ENCODE measurements at regions not wholly inside any gene's neighbourhood (a gene's known extent, or its start where the extent isn't known, plus 50 kb on each side); places are given as distances from the start of the nearest gene placed in this dataset.

DNA sequence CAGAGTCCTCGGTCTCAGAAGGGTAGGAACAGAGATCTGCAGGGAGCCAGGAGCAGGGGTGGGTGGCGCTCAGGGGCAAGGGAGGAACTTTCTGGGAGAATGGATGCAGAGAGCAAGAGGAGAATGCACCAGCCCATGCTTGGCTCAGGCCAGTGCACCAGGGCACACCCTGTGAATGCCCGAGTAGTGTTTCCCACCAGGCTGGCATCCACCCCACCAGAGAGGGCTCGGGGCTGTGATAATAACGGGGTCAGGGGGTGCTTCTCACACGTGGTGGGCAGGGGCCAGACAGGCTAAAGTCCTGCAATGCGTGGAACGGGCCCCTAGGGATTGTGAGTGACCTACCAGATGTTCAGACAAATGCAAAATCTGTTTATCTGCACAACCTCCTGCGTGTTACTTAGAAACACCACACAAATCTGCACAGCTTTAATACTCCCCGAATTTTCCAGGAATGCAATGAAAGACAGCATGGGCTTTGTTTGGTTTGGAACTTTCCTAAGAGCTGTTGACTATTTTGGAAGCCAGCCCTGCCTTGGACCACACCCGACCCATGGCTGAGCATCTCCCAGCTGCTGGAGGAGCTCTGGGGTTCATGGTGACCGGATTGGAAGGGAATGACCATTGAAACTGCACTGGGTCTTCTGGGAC is 368.3 kb downstream of the SHANK2 start:
- no peak overlapping the region for H2AFZ ChIP-seq (ENCODE audit: low read length)
- no peaks in the 10 kb centered on the region for H3K9me3 ChIP-seq (ENCODE audit: low read length)
- H4K20me1 ChIP-seq (ENCODE audit: insufficient read depth, low read depth, low read length): no peaks in the 10 kb centered on the region
- DNase-seq: no peak
- no peaks in the 10 kb centered on the region for H3K27me3 ChIP-seq (ENCODE audit: low read length)
- H3K4me2 ChIP-seq (ENCODE audit: low read depth, low read length, poor library complexity, severe bottlenecking): no peak overlapping the region
- no peaks in the 10 kb centered on the region for H3K36me3 ChIP-seq (ENCODE audit: insufficient read depth, low read length)
- H3K4me3 ChIP-seq (ENCODE audit: low read length): no peak overlapping the region
- no peaks in the 10 kb centered on the region for H3K9me2 ChIP-seq (replicated peaks; ENCODE audit: insufficient read depth, low read length)
- H3K4me1 ChIP-seq (ENCODE audit: low read length): no peaks in the 10 kb centered on the region
- no peaks in the 10 kb centered on the region for H3K79me2 ChIP-seq (ENCODE audit: low read length)
- H3K9ac ChIP-seq (ENCODE audit: low read length): no peak overlapping the region
- H3K27ac ChIP-seq (ENCODE audit: low read length): no peak overlapping the region

DNA sequence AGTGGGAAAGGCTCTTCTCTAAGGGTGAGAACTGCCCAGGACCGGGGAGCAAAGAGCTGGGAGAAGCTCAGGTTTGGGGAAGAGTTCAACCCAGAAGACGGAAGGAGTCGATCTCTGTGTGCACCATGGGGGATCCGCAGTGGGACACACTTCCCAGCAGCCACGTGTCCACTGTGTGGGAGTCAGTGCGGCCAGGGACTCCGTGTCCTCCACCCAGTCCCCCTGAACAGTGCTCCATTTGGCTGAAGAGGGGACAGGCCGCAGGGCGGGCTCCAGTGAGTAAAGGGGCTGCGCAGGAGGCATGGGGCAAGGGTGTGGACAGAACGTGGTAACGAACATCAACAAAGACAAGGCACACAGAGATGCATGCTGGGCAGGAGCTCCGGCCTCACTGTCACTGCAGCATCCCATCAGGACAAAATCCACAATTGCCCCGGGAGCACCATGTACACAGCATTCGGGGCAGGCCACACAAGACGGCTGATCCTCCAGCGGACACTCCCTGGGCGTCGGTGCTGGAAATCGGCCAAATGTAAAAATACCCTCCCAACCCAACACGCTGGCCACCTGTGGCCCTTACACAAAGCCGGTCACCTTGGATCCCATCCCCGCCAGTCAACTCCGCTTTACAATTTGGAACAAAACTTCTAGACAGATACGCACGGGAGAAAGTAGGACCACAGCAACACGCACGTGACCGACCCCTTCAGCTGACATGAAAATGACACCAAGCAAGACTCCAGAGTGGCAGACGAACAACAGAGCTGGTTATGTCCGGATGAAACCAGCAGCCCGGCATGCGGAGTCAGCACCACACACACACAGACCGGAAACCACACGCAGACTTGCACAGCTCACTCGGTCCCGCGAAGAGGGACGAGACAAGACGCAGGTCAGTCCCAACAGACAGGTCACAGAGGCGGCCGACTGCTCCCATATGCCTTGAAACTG is 366.8 kb downstream of the SHANK2 start:
- no peak overlapping the region for H3K27ac ChIP-seq (ENCODE audit: low read length)
- H3K79me2 ChIP-seq (ENCODE audit: low read length): no peaks in the 10 kb centered on the region
- no peaks in the 10 kb centered on the region for H3K9me3 ChIP-seq (ENCODE audit: low read length)
- H3K4me2 ChIP-seq (ENCODE audit: low read depth, low read length, poor library complexity, severe bottlenecking): no peak overlapping the region
- no peak overlapping the region for H3K4me3 ChIP-seq (ENCODE audit: low read length)
- DNase-seq: no peak
- H4K20me1 ChIP-seq (ENCODE audit: insufficient read depth, low read depth, low read length): no peaks in the 10 kb centered on the region
- H3K9me2 ChIP-seq (replicated peaks; ENCODE audit: insufficient read depth, low read length): no peaks in the 10 kb centered on the region
- no peak overlapping the region for H3K9ac ChIP-seq (ENCODE audit: low read length)
- no peak overlapping the region for H2AFZ ChIP-seq (ENCODE audit: low read length)
- H3K4me1 ChIP-seq (ENCODE audit: low read length): no peaks in the 10 kb centered on the region
- H3K27me3 ChIP-seq (ENCODE audit: low read length): no peaks in the 10 kb centered on the region
- H3K36me3 ChIP-seq (ENCODE audit: insufficient read depth, low read length): no peaks in the 10 kb centered on the region

DNA sequence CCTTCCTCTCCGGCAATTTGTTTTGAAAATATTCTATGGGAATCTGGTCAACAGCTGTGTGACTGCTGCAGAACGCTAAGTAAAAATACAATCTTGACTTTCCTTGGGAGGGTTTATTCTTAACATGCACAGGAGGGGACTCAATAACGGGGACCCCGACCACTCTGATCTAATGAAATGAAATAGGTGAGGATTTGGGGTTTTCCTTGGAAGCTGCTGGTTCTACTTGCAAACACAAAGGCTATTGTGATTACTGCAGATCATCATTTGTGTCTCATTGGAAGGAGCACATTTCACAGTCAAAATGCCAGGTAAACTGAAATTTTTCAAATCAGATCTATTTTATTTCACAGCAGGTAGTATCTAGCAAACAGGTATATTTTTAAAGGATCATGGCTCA is 366.1 kb downstream of the SHANK2 start:
- Histone ChIP-seq H2AFZ (ENCODE audit: low read length) (no peak overlapping the region), H3K4me3 (ENCODE audit: low read length) (no peak overlapping the region), H3K4me2 (ENCODE audit: low read depth, low read length, poor library complexity, severe bottlenecking) (no peak overlapping the region), H3K27me3 (ENCODE audit: low read length) (no peaks in the 10 kb centered on the region), H3K4me1 (ENCODE audit: low read length) (no peaks in the 10 kb centered on the region), H4K20me1 (ENCODE audit: insufficient read depth, low read depth, low read length) (no peaks in the 10 kb centered on the region), H3K36me3 (ENCODE audit: insufficient read depth, low read length) (no peaks in the 10 kb centered on the region), H3K27ac (ENCODE audit: low read length) (no peak overlapping the region), H3K9me3 (ENCODE audit: low read length) (no peaks in the 10 kb centered on the region), H3K9ac (ENCODE audit: low read length) (no peak overlapping the region), H3K79me2 (ENCODE audit: low read length) (no peaks in the 10 kb centered on the region), H3K9me2 (replicated peaks; ENCODE audit: insufficient read depth, low read length) (no peaks in the 10 kb centered on the region)
- DNase-seq: no peak

DNA sequence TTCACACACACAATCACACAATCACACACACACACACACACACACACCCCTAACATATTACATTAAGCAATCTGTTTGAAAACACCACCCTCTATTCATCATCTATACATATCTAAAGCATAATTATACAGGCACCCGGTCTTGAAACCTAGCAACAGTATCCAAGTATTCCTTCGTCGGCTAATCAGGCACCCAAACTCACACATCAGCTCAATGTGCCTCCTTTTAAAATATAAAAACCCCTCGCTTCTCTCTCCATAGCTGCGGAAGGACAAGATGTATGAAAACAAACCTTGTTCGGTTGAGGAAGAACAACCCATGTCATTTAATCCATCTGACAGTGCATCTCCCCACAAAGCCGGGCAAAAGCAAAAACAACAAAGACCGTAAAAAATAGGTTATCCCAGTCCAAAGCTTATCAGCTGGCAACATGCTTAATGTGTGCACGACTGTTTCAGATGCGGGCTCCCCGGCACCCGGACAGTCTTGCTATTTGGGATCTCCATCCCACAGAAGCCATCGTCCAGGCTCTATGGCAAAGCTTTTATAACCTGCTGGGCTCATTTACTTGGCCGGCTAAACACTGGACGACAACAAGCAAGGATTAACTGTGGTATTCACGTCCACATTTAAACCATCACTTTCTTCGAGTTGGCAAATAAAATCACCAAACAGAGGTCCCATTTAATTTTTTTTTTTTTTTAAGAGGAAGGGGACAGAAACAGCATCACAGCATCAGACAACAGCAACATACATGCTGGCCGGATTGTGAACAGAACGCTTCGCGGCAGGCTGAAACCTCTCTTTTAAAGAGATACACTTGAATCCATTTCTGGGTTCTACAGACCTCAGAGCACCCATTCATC is 365.5 kb downstream of the SHANK2 start:
- Histone ChIP-seq H3K79me2 (ENCODE audit: low read length) (no peaks in the 10 kb centered on the region), H3K4me1 (ENCODE audit: low read length) (no peaks in the 10 kb centered on the region), H3K4me2 (ENCODE audit: low read depth, low read length, poor library complexity, severe bottlenecking) (no peak overlapping the region), H3K9me2 (replicated peaks; ENCODE audit: insufficient read depth, low read length) (no peaks in the 10 kb centered on the region), H3K4me3 (ENCODE audit: low read length) (no peak overlapping the region), H2AFZ (ENCODE audit: low read length) (no peak overlapping the region), H3K9ac (ENCODE audit: low read length) (no peak overlapping the region), H3K9me3 (ENCODE audit: low read length) (no peaks in the 10 kb centered on the region), H3K27ac (ENCODE audit: low read length) (no peak overlapping the region), H3K27me3 (ENCODE audit: low read length) (no peaks in the 10 kb centered on the region), H4K20me1 (ENCODE audit: insufficient read depth, low read depth, low read length) (no peaks in the 10 kb centered on the region), H3K36me3 (ENCODE audit: insufficient read depth, low read length) (no peaks in the 10 kb centered on the region)
- no peak for DNase-seq

DNA sequence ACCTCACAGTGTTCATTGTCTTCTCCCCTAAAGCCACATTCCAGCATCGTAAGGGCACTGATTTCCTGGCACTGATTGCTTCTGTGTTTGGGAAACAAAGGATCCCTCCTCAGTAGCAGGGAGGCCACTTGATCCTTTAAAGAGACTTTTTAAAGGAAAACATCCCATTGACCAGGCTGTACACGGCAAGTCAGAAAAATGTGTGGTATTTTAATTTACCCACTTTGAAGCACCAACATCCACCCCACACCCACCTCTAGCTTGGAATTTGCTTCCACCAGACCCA is 364.9 kb downstream of the SHANK2 start:
- Histone ChIP-seq H3K27me3 (ENCODE audit: low read length) (no peaks in the 10 kb centered on the region), H3K36me3 (ENCODE audit: insufficient read depth, low read length) (no peaks in the 10 kb centered on the region), H3K4me1 (ENCODE audit: low read length) (no peaks in the 10 kb centered on the region), H3K4me2 (ENCODE audit: low read depth, low read length, poor library complexity, severe bottlenecking) (no peak overlapping the region), H3K9me2 (replicated peaks; ENCODE audit: insufficient read depth, low read length) (no peaks in the 10 kb centered on the region), H2AFZ (ENCODE audit: low read length) (no peak overlapping the region), H3K79me2 (ENCODE audit: low read length) (no peaks in the 10 kb centered on the region), H3K27ac (ENCODE audit: low read length) (no peak overlapping the region), H3K4me3 (ENCODE audit: low read length) (no peak overlapping the region), H4K20me1 (ENCODE audit: insufficient read depth, low read depth, low read length) (no peaks in the 10 kb centered on the region), H3K9ac (ENCODE audit: low read length) (no peak overlapping the region), H3K9me3 (ENCODE audit: low read length) (no peaks in the 10 kb centered on the region)
- DNase-seq: no peak

DNA sequence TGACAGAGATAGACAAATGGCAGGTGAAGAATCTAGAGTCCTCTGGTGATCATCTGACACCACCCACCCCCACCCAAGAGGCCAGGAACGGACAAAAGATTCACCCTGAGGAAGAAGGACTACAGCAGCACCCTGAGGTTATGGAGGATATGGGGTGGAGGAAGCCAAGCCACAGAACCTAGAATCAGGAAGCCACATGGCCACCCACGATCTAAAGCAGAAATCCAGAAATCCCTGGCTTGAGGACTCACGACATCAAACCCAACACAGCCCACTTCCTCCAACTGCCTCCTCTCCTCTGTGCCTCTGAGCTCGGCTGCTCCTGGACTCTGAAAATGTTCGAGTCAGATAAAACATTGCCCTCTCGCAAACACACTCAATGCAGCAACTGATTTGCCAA is 364.3 kb downstream of the SHANK2 start:
- Histone ChIP-seq H3K27me3 (ENCODE audit: low read length) (no peaks in the 10 kb centered on the region), H3K9me2 (replicated peaks; ENCODE audit: insufficient read depth, low read length) (no peaks in the 10 kb centered on the region), H4K20me1 (ENCODE audit: insufficient read depth, low read depth, low read length) (no peaks in the 10 kb centered on the region), H3K79me2 (ENCODE audit: low read length) (no peaks in the 10 kb centered on the region), H3K4me2 (ENCODE audit: low read depth, low read length, poor library complexity, severe bottlenecking) (no peak overlapping the region), H3K4me3 (ENCODE audit: low read length) (no peak overlapping the region), H3K36me3 (ENCODE audit: insufficient read depth, low read length) (no peaks in the 10 kb centered on the region), H3K4me1 (ENCODE audit: low read length) (no peaks in the 10 kb centered on the region), H3K9me3 (ENCODE audit: low read length) (no peaks in the 10 kb centered on the region), H3K27ac (ENCODE audit: low read length) (no peak overlapping the region), H2AFZ (ENCODE audit: low read length) (no peak overlapping the region), H3K9ac (ENCODE audit: low read length) (no peak overlapping the region)
- no peak for DNase-seq

DNA sequence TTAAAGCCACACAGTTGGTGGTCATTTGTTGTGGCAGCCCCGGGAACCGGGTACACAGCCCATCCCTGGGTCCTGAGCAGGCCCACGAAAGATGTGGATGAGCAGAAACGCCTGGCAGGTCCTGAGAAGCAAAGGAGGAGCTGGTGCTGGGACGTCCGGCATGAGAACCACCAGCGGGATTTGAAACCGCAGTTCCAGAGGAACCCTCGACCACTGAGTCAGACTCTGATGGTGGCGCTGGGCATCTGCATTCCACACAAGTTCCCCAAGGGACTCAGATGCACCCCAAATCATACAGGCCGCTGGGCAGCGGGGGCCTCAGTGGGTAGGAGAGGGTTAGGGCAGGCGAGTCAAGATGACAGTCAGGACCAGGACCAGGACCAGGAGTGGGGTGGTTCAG is 363.0 kb downstream of the SHANK2 start:
- Histone ChIP-seq H3K4me2 (ENCODE audit: low read depth, low read length, poor library complexity, severe bottlenecking) (no peak overlapping the region), H3K27ac (ENCODE audit: low read length) (no peak overlapping the region), H3K79me2 (ENCODE audit: low read length) (no peaks in the 10 kb centered on the region), H3K9me2 (replicated peaks; ENCODE audit: insufficient read depth, low read length) (no peaks in the 10 kb centered on the region), H3K9me3 (ENCODE audit: low read length) (no peaks in the 10 kb centered on the region), H4K20me1 (ENCODE audit: insufficient read depth, low read depth, low read length) (no peaks in the 10 kb centered on the region), H3K9ac (ENCODE audit: low read length) (no peak overlapping the region), H3K36me3 (ENCODE audit: insufficient read depth, low read length) (no peaks in the 10 kb centered on the region), H3K4me3 (ENCODE audit: low read length) (no peak overlapping the region), H3K4me1 (ENCODE audit: low read length) (no peaks in the 10 kb centered on the region), H3K27me3 (ENCODE audit: low read length) (no peaks in the 10 kb centered on the region), H2AFZ (ENCODE audit: low read length) (no peak overlapping the region)
- no peak for DNase-seq

DNA sequence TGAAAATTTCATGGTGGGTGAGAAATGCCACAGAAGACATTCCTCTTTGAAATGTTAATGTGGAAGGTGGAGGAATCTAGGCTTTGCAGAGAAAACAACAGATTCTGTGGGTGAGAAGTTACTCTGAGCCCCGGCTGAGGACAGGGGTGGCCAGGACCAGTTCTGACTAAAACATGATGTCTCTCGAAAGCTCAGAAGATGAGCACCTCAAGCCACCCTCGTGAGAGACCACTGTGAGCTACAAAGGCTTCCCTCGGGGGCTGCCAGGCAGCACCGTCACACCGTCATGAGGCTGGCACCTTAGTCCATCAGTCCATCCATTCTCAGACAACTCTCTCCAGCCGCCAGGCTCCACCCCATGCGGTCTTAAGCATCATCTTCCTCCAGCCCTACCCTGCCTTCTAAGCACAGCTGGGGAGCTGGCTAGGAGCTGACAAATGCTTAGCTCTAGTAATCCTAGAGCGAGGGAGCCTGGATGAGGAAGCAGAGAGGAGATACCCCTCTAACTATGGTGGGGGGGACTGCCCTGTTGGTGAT is 360.5 kb downstream of the SHANK2 start:
- Histone ChIP-seq H4K20me1 (ENCODE audit: insufficient read depth, low read depth, low read length) (no peaks in the 10 kb centered on the region), H3K27me3 (ENCODE audit: low read length) (no peaks in the 10 kb centered on the region), H2AFZ (ENCODE audit: low read length) (no peak overlapping the region), H3K79me2 (ENCODE audit: low read length) (no peaks in the 10 kb centered on the region), H3K4me2 (ENCODE audit: low read depth, low read length, poor library complexity, severe bottlenecking) (no peak overlapping the region), H3K4me3 (ENCODE audit: low read length) (no peak overlapping the region), H3K9me3 (ENCODE audit: low read length) (no peaks in the 10 kb centered on the region), H3K27ac (ENCODE audit: low read length) (no peak overlapping the region), H3K9me2 (replicated peaks; ENCODE audit: insufficient read depth, low read length) (no peaks in the 10 kb centered on the region), H3K9ac (ENCODE audit: low read length) (no peak overlapping the region), H3K36me3 (ENCODE audit: insufficient read depth, low read length) (no peaks in the 10 kb centered on the region), H3K4me1 (ENCODE audit: low read length) (no peaks in the 10 kb centered on the region)
- DNase-seq: no peak

Measured in Karpas-422 (cell line).